ENCODE measurements at regions not wholly inside any gene's neighbourhood (a gene's known extent, or its start where the extent isn't known, plus 50 kb on each side); places are given as distances from the start of the nearest gene placed in this dataset.

GRCh38 chr3:135503065-135503759, 462.3 kb upstream of the PPP2R3A start:
- WGBS (ENCODE audit: low lambda C conversion rate, missing lambda C conversion rate), result 69% methylated on average over 11 of the region's 11 CpGs
- no peaks in the 10 kb centered on the region for H3K4me1 ChIP-seq (ENCODE audit: insufficient read depth)
- no peaks in the 10 kb centered on the region for H3K36me3 ChIP-seq (replicated peaks; ENCODE audit: insufficient read depth, low read depth)
- H3K79me2 ChIP-seq, result no peaks in the 10 kb centered on the region
- H4K20me1 ChIP-seq (ENCODE audit: insufficient read depth, poor library complexity, severe bottlenecking), result no peaks in the 10 kb centered on the region
- H3K27me3 ChIP-seq, result peaks cover 24% of the 10 kb centered on the region
- no peak overlapping the region for H3K4me3 ChIP-seq
- TF ChIP-seq EZH2 (IDR thresholded peaks at IDR 0.05; ENCODE audit: borderline replicate concordance), result no peak
- TF ChIP-seq CTCF (IDR thresholded peaks at IDR 0.05; ENCODE audit: poor library complexity), result no peak
- TF ChIP-seq EZH2phosphoT487 (IDR thresholded peaks at IDR 0.05; ENCODE audit: low read depth, severe bottlenecking, unreplicated experiment), result no peak
- peak overlapping the region; percentile 49 for H3K4me2 ChIP-seq
- H3K27ac ChIP-seq, result no peak overlapping the region
- no peaks in the 10 kb centered on the region for H3K9me2 ChIP-seq (replicated peaks; ENCODE audit: insufficient read depth)
- DNase-seq (ENCODE audit: low spot score), result no peak
- H3K9me3 ChIP-seq (ENCODE audit: low read depth), result no peaks in the 10 kb centered on the region
- H2AFZ ChIP-seq, result peak overlapping the region; percentile 2

GRCh38 chr3:135503760-135504686, 461.5 kb upstream of the PPP2R3A start:
- WGBS (ENCODE audit: low lambda C conversion rate, missing lambda C conversion rate), result 29% methylated on average over 18 of the region's 18 CpGs
- H3K4me2 ChIP-seq, result peak overlapping the region; percentile 49
- H4K20me1 ChIP-seq (ENCODE audit: insufficient read depth, poor library complexity, severe bottlenecking), result no peaks in the 10 kb centered on the region
- H2AFZ ChIP-seq, result peak overlapping the region; percentile 2
- peak; percentile 87 for TF ChIP-seq CTCF (IDR thresholded peaks at IDR 0.05; ENCODE audit: poor library complexity)
- no peak for TF ChIP-seq EZH2 (IDR thresholded peaks at IDR 0.05; ENCODE audit: borderline replicate concordance)
- no peak for TF ChIP-seq EZH2phosphoT487 (IDR thresholded peaks at IDR 0.05; ENCODE audit: low read depth, severe bottlenecking, unreplicated experiment)
- no peak overlapping the region for H3K27ac ChIP-seq
- H3K9me2 ChIP-seq (replicated peaks; ENCODE audit: insufficient read depth), result no peaks in the 10 kb centered on the region
- H3K9me3 ChIP-seq (ENCODE audit: low read depth), result no peaks in the 10 kb centered on the region
- peak; percentile 84 for DNase-seq (ENCODE audit: low spot score)
- no peaks in the 10 kb centered on the region for H3K36me3 ChIP-seq (replicated peaks; ENCODE audit: insufficient read depth, low read depth)
- H3K4me1 ChIP-seq (ENCODE audit: insufficient read depth), result no peaks in the 10 kb centered on the region
- H3K79me2 ChIP-seq, result no peaks in the 10 kb centered on the region
- H3K27me3 ChIP-seq, result peaks cover 24% of the 10 kb centered on the region
- H3K4me3 ChIP-seq, result no peak overlapping the region

GRCh38 chr3:135513106-135514059, 452.1 kb upstream of the PPP2R3A start:
- peak; percentile 34 for DNase-seq (ENCODE audit: low spot score)

More at GRCh38 chr3:135513106-135514059, 452.1 kb upstream of the PPP2R3A start:
- H2AFZ ChIP-seq, result no peak overlapping the region
- H3K4me2 ChIP-seq, result no peak overlapping the region
- H3K27ac ChIP-seq, result peak overlapping the region; percentile 42
- no peaks in the 10 kb centered on the region for H3K79me2 ChIP-seq
- no peaks in the 10 kb centered on the region for H3K36me3 ChIP-seq (replicated peaks; ENCODE audit: insufficient read depth, low read depth)
- H4K20me1 ChIP-seq (ENCODE audit: insufficient read depth, poor library complexity, severe bottlenecking), result no peaks in the 10 kb centered on the region
- no peaks in the 10 kb centered on the region for H3K9me2 ChIP-seq (replicated peaks; ENCODE audit: insufficient read depth)
- no peaks in the 10 kb centered on the region for H3K9me3 ChIP-seq (ENCODE audit: low read depth)
- no peaks in the 10 kb centered on the region for H3K4me1 ChIP-seq (ENCODE audit: insufficient read depth)
- H3K27me3 ChIP-seq, result no peaks in the 10 kb centered on the region
- TF ChIP-seq CTCF (IDR thresholded peaks at IDR 0.05; ENCODE audit: poor library complexity) (no peak), EZH2 (IDR thresholded peaks at IDR 0.05; ENCODE audit: borderline replicate concordance) (no peak), EZH2phosphoT487 (IDR thresholded peaks at IDR 0.05; ENCODE audit: low read depth, severe bottlenecking, unreplicated experiment) (no peak)
- H3K4me3 ChIP-seq, result no peak overlapping the region
- WGBS (ENCODE audit: low lambda C conversion rate, missing lambda C conversion rate), result 93% methylated on average over 5 of the region's 5 CpGs
